ENCODE measurements at regions not wholly inside any gene's neighbourhood (a gene's known extent, or its start where the extent isn't known, plus 50 kb on each side); places are given as distances from the start of the nearest gene placed in this dataset.

DNA sequence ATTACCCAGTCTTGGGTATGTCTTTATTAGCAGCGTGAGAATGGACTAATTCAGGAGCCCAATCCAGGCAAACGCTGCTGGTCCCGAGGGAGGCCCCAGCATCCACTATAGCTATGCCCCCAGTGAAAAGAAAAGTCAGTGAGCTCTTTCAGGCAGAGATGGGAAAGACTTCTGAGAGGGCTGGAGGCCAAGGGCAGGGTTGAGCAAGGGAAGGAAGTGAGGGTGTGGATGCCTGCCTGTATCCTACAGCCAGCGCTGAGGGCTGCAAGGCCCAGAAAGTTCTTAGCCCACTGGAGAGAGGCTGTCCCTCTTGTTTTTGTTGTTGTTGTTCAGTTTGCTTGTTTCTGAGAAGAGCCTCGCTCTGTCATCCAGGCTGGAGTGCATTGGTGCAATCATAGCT, 261.6 kb downstream of the ZEB1 start:
- DNase-seq: no peak

All from activated effector memory CD4-positive, alpha-beta T cell treated with Interleukin-2 at 50 U/mL for 16 hours (primary cell).